ENCODE measurements at regions not wholly inside any gene's neighbourhood (a gene's known extent, or its start where the extent isn't known, plus 50 kb on each side); places are given as distances from the start of the nearest gene placed in this dataset.

DNA sequence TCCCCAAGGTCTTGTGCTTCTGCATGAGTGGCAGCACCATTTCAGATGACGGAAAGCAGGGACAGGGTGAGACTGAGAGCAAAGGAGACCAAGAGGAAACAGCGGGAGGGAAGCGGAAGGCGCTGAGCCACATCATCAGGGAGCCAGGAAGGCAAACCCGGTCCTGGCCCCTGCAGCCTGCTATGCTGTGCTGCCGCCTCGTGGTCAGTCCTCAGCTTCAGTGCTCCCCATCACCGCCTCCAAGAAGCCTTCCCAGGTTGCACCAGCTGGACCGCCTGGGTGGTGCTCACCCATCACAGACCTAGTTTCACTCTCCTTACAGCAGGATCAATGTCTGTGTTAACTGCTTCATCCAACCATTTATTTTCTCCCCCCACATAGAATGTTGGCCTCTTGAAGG, 73.0 kb upstream of the PHF21B start:
- Histone ChIP-seq H3K9ac (ENCODE audit: control insufficient read depth, extremely low read depth, insufficient read depth, low read length) (no peak overlapping the region), H3K9me3 (ENCODE audit: control insufficient read depth, low read depth, low read length) (peaks cover 2% of the 10 kb centered on the region), H3K79me2 (ENCODE audit: control insufficient read depth, insufficient read depth, low read length) (no peaks in the 10 kb centered on the region), H2AFZ (ENCODE audit: control insufficient read depth, low read length) (no peak overlapping the region), H3K36me3 (ENCODE audit: control insufficient read depth in 2 of 2, extremely low read depth in 1 of 2, insufficient read depth in 2 of 2, low read length in 2 of 2) (no peaks in the 10 kb centered on the region), H3K27me3 (ENCODE audit: control insufficient read depth, extremely low read depth, insufficient read depth, low read length) (peaks cover 14% of the 10 kb centered on the region), H3K9me1 (ENCODE audit: control insufficient read depth, extremely low read depth, insufficient read depth, low read length) (no peaks in the 10 kb centered on the region), H3K4me1 (ENCODE audit: control insufficient read depth, extremely low read depth, insufficient read depth, low read length) (peaks cover 5% of the 10 kb centered on the region), H3K4me2 (ENCODE audit: control insufficient read depth, extremely low read depth, insufficient read depth, low read depth, low read length) (no peak overlapping the region), H3K4me3 (ENCODE audit: control insufficient read depth in 2 of 3, extremely low read depth in 1 of 3, insufficient read depth in 2 of 3, low read depth in 1 of 3, low read length in 3 of 3) (no peak overlapping the region), H4K20me1 (ENCODE audit: control insufficient read depth, extremely low read depth, insufficient read depth, low read length) (no peaks in the 10 kb centered on the region), H3K27ac (ENCODE audit: control insufficient read depth, insufficient read depth, low read length) (no peak overlapping the region)
- TF ChIP-seq EZH2 (IDR thresholded peaks at IDR 0.05; ENCODE audit: low read length) (no peak), CTCF (optimal IDR thresholded peaks at IDR 0.05 in 1 of 3, IDR thresholded peaks at IDR 0.05 in 1 of 3, conservative IDR thresholded peaks at IDR 0.05 in 1 of 3; ENCODE audit: extremely low read depth in 1 of 3, insufficient read depth in 2 of 3, low read length in 3 of 3) (peak; percentile 31 to 79 (median 55))
- DNase-seq (ENCODE audit: low read depth, low spot score) (no peak), FAIRE-seq (no peak)
- dilution Hi-C loops (cut with MboI; ENCODE audit: extremely low pct_ligation_motif_present, low sequenced_read_pairs) = no loop called here

GRCh38 chr22:45083659-45084305, 74.0 kb upstream of the PHF21B start:
- Histone ChIP-seq H3K27me3 (ENCODE audit: control insufficient read depth, extremely low read depth, insufficient read depth, low read length) (peaks cover 6% of the 10 kb centered on the region), H3K4me1 (ENCODE audit: control insufficient read depth, extremely low read depth, insufficient read depth, low read length) (peaks cover 5% of the 10 kb centered on the region), H3K79me2 (ENCODE audit: control insufficient read depth, insufficient read depth, low read length) (no peaks in the 10 kb centered on the region), H3K9me3 (ENCODE audit: control insufficient read depth, low read depth, low read length) (peaks cover 2% of the 10 kb centered on the region), H3K9me1 (ENCODE audit: control insufficient read depth, extremely low read depth, insufficient read depth, low read length) (no peaks in the 10 kb centered on the region), H2AFZ (ENCODE audit: control insufficient read depth, low read length) (no peak overlapping the region), H3K4me2 (ENCODE audit: control insufficient read depth, extremely low read depth, insufficient read depth, low read depth, low read length) (no peak overlapping the region), H3K9ac (ENCODE audit: control insufficient read depth, extremely low read depth, insufficient read depth, low read length) (no peak overlapping the region), H4K20me1 (ENCODE audit: control insufficient read depth, extremely low read depth, insufficient read depth, low read length) (no peaks in the 10 kb centered on the region), H3K36me3 (ENCODE audit: control insufficient read depth in 2 of 2, extremely low read depth in 1 of 2, insufficient read depth in 2 of 2, low read length in 2 of 2) (no peaks in the 10 kb centered on the region), H3K4me3 (ENCODE audit: control insufficient read depth in 2 of 3, extremely low read depth in 1 of 3, insufficient read depth in 2 of 3, low read depth in 1 of 3, low read length in 3 of 3) (no peak overlapping the region), H3K27ac (ENCODE audit: control insufficient read depth, insufficient read depth, low read length) (no peak overlapping the region)
- DNase-seq (ENCODE audit: low read depth, low spot score) (no peak), FAIRE-seq (peak; percentile 17)
- dilution Hi-C loops (cut with MboI; ENCODE audit: extremely low pct_ligation_motif_present, low sequenced_read_pairs) = no loop called here
- no peak for TF ChIP-seq CTCF (optimal IDR thresholded peaks at IDR 0.05 in 1 of 3, IDR thresholded peaks at IDR 0.05 in 1 of 3, conservative IDR thresholded peaks at IDR 0.05 in 1 of 3; ENCODE audit: extremely low read depth in 1 of 3, insufficient read depth in 2 of 3, low read length in 3 of 3)
- no peak for TF ChIP-seq EZH2 (IDR thresholded peaks at IDR 0.05; ENCODE audit: low read length)

Measured in keratinocyte (primary cell).